Stimulated activated CD8-positive, alpha-beta memory T cell treated with anti-CD3 and anti-CD28 coated beads, Interleukin-4, amount 100 ng/mL, for 1 hour (primary cell): ENCODE measurements at regions not wholly inside any gene's neighbourhood (a gene's known extent, or its start where the extent isn't known, plus 50 kb on each side); places are given as distances from the start of the nearest gene placed in this dataset.

Source experiments
- DNase-seq, 2 donors: peaks; one replicate each; pipeline ENCODE4 v3.0.0-alpha.2; 2020; ENCODE audit warnings: low read depth in 2 of 2, low spot score in 1 of 2

DNA sequence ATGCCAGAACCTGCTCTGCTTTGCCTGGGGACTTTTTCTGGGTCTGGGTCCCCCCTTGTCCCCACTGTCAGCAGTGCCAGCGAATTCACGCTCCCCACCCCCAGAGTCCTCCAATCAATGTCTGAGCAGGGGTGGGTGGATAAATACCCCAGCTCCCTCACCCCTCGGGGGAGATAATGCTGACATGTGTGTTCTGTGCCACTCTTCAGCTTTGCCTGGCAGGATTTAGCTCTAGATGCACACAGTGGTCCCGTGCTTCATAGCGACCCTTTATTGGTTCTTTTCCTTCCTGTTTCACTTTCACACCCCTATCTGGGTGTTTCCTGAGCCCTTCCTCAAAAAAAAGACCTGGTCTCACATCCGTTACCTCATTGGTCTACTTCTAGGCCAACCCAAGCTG, 277.0 kb downstream of the NPIPA8 start:
- no peak for DNase-seq

DNA sequence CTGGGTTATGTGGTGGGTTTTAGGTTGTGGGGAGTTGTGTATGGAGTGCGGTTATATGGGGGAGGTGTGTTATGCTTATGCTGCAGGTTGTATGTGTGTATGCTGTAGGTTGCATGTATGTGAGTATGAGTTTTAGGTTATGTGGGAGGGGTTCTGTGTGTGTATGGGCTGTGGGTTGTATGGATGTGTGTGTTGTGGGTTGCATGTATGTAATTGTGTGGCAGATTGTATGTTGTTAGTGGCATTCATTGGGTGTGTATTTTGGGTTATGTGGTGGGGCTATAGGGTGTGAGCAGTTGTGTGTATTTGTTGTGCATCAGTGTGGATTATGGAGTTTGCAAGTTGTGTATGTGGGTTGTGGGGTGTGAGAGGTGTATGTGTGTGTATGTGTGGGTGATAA, 277.4 kb downstream of the NPIPA8 start:
- DNase-seq = no peak

DNA sequence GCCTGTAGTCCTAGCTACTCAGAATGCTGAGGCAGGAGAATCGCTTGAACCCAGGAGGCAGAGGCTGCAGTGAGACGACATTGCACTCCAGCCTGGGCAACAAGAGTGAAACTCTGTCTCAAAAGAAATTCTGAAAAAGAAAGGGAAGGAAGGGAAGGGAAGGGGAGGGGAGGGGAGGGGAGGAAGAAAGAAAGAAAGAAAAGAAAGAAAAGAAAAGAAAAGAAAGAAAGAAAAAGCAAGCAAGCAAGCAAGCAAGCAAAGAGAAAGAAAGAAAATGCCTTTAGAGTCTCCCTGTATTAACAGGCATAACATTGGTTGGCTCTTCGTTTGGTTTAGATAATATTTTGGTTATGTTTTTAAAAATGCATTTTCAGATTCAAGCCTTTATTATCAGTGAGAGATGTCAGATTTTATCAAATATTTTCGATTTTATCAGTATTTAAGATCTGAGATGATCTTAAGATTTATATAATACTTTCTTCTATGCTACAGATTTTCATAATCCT, 281.1 kb downstream of the NPIPA8 start:
- DNase-seq = no peak

DNA sequence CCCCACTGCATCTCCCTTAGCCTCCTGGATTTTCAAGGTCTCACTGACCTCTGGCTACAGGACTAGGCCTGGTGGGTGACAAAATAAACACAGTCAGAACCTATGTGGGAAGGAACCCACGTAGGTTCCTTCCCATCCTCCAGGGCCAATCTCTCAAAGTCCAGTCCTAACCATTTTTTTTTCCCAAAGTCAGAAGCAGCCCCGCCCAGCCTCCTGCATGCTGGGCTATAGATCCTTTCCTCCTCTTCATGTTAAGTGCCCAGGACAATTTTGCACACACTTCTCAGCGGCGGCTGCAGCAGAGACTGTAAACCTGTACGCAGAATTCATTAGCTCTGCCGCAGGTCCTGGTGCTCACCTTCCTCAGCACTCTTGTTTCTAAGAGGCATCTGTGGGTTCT, 285.8 kb downstream of the NPIPA8 start:
- DNase-seq = no peak

DNA sequence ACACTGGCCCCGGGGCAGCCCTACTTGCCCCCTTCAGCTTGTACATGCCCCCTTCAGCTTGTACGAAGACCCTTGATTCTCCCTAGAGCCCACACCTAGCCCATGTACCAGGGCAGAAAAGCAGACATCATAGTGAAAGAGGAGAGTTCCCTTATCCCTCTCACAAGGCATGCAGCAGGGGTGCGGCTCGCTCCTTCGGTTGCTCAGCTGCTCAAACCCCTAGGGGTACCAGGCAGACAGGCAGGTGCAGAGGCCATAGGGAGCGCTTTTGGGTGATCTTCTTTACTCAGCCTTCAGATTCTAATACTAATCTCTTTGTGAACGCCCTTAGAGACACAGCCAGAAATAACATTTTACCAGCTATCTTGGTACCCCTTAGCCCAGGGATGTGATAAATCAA, 286.3 kb downstream of the NPIPA8 start:
- no peak for DNase-seq

DNA sequence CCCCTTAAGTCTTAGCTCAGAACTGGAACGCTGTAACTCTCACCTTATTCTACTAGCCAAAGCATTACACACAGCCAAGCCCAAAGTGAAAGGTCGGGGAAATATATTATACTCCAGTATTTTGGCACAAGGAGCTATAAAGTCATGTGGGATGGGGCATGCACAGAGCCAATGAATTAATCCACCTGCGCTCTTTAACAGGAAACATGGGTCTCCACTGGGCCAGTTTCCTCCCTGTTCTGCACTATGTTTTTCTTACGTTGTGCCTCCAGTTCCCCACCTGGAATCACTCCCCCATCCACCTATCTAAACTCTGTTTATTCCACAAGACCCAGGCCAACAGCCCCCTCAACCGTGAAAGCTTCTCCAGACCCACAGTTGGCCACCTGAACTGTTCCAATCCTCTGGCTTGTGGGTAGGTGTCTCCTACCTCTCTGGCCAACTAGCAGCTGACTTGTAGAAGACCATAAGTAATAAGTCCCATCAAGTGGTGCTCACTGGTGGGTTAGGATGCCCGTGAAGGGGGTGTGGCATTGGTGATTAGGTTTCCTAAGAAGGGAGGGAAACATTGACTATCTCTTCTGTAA, 286.9 kb downstream of the NPIPA8 start:
- no peak for DNase-seq

DNA sequence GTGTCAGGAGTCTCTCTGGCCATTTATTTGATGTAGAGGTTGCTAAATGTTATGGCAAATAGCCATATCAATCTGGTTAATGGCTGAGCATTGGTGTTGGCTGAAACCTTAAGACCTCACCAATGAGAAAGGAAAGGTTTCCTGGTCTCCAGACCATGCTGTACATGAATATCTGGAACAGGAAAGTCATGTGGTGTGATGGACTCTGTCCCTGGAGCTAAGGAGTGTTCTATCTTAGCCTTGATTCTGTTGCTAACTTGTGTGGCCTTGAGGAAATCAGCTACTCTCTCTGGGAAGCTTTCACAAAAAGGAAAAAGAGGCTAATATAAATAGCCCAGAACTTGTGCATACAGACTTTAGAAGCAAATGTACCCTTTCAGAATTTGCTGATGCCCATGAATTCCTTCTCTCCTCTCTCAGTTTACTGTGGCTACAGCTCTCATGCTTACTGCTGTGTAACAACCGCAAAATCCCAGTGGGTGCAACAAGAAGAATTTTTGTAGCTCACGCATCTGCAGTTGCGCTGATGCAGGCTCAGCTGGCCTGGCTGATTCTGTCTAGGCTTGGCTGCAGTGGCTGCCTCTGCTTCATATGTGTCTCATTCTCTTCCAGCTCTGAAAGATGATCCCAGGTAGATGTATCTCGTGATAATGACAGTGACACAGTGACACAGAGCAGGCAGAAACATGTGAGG, 287.5 kb downstream of the NPIPA8 start:
- DNase-seq = no peak

DNA sequence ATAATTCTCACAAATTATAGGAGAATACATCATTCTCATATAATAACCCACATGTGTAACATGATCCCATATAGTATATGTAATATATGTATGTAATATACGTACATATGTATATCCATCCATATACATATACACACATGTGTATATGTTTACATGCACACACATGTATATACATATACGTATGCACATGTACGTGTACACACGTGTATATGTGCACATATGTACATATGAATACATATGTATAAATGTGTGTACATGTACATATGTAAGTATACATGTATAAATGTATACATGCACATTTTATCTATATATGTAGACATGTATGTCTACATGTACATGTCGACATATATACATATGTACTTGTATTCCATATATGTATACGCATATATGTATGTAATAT, 288.8 kb downstream of the NPIPA8 start:
- DNase-seq = no peak

DNA sequence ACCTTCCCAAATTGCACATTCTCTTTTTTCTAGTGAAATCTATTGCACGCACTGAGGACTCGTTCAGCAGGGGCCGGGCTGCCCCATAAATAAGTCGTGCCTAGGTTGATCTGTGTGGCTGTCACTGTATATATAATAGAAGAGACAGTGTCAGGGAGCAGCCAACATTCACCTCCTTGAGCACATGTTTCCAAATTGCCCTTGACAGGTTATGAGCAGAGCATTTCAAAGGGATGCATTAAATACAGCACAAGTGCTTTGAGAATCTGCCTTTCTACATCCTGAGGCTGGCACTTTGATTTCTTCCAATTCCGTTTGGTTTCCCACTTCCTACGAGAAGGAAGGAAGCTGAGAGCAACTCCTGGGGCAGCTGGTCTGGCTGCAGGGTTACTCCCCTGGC, 291.2 kb downstream of the NPIPA8 start:
- no peak for DNase-seq

DNA sequence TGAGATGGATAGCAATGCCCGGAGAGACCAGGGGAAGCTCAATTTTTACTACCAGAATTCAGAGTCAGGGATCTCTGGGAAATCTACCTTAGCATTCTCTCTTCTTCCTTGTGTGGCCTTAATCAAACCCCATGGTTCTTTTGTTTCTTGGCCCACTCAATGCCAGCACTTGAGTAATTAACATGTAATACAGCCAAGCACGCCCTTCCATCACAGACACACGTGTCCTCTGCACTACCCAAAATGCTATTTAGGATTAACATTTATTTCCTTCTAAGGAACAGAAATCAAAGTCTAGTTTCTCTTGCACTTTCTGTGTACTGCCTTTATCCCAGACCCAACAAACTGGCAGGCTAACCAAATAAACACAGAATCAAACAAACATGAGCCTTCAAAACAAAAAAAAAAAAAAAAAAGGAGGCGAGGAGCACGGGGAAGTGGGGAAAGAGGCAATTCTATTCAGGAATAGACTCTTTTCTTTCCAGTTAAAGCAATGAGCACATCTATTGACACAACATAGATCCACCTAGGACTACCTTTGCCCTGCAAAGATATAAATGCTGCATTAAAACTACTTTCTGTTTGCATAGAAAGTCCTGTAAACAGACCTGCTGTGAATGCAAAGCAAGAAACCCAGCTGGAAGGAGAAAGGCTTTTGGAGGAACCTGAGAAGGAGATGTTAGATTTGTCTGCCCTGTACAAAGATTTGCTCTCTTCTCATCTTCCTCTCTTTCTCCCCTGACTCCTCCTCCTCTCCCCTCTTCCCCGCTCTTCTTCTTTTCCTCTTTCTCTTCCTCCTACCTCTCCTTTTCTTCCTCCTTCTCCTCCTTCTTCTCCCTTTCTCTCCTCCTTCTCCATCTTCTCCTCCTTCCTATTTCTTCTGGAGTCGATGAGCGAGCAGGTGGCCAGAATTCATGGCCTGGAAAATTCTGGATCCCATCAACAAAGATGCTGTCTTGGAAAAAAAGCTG, 294.4 kb downstream of the NPIPA8 start:
- no peak for DNase-seq

DNA sequence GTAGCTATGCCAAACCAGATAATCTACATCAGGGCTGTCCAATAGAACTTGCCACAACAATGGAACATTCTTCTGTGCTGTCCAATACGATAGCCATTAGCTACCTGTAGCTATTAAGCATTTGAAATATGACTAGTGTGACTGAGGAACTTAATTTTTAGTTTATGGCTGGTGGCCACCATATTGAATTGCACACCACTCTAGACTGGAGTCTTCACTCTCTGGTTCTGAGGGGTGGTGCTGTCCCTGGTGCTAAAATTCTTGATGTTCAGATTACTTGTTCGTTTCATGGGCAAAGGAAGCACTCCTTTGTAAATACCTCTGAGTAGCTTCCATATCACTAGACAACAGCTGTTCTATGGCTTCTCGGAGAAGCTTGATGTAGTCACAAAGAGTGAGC, 296.6 kb downstream of the NPIPA8 start:
- DNase-seq = no peak

DNA sequence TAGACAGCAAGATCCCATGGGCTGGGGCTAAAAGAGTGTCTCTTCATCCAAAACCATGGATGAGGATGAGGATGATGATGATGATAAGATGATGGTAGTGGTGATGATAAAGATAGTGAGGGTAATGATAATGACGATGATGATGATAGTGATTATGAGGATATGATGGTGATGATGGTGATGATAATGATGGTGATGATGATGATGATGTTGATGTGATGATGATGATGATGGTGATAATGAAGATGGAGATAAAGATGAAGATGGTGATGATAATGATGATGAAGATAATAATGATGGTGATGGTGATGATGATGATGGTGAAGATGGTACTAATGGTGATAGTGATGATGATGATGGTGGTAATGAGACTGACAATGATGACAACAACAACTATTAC, 299.5 kb downstream of the NPIPA8 start:
- no peak for DNase-seq

DNA sequence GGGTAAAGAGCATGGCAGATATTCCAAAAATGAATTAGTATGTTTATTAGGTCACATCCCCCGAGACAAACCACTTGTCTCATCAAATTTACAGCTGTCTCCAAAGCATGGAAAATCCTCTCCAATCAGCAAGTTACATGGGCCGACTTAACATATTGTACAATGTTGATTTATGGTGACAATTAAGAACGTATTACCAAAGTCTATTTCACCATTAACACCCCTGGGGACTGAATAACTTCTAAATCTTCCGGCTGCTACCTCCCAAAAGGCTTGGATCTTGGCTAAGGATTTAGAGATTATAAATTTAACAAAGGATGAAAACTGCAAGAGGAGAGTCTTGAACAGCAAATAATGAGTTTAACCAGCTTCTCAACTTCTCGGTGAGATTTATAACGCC, 311.9 kb downstream of the NPIPA8 start:
- DNase-seq = no peak

DNA sequence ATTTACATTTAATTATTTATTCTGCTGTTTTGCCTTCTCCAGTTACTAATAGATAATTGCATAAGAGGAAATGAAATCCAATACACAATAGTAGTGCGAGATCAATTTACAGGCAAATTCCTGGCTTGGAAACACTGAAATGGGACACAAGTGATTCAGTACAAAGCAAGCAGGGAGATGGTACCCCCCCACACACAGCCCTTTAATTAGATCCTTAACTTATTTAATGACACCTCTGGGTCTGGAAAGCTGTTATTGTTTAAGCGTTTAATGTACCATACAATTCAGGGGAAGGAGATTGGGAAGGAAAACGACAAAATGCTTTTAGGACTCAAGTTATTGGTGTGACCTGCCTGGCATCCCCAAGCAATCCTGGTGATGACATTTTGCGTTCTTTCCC, 318.2 kb downstream of the NPIPA8 start:
- DNase-seq = no peak

DNA sequence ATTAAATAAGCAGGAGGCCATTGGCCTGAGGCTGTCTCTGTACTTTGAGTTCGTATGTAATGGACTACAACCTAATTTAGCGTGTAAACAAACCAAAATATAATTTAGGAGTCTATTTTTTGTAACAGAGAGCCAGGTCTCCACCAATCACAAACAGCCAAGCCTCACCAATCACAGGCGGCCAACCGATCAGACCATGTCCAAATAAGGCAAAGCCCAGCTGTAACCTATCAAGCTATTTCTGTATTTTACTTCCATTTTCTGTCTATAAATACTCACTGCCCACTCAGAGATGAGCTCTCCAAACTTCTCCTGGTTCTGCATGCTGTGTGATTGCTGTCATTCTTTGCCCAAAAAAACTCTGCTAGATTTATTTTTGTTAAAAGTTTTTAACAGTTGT, 322.7 kb downstream of the NPIPA8 start:
- DNase-seq = no peak

DNA sequence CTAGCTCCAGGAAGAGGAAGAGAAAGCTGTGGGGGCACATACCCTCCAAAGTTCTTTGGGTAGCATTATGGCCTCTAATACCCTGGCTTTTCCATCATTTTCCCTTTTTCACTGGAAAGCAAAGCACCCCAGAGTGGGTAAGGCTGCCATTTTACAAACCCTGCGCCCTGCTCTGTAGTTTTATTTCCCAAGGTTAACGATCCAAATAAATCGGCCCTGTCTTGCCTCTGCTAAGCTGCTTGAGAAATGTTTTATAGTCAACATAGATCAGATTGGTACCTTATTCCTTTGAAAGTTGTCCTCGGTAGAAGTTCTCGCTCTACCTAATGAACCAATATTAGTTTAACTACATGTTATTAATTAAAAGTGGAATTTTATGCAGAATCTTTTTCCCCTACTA, 328.2 kb downstream of the NPIPA8 start:
- DNase-seq = no peak

DNA sequence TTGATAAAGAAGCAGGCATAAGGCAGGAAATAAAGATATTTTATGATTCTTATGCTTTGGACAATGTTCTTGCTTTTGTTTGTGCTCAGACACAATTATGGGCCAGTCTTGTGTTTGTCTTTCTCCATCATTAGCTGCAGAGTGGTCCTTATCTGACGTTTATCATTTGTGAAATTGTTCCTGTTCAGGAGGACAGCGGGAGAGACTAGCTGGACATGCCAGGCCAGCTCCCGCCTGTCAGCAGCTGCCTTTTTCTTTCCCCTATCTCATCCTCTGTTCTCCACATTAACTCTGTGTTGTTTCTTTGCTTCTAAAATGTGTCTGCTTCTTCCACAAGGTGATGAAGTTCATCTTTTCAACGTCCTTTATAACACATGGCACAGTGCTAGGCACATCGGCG, 333.5 kb downstream of the NPIPA8 start:
- no peak for DNase-seq

DNA sequence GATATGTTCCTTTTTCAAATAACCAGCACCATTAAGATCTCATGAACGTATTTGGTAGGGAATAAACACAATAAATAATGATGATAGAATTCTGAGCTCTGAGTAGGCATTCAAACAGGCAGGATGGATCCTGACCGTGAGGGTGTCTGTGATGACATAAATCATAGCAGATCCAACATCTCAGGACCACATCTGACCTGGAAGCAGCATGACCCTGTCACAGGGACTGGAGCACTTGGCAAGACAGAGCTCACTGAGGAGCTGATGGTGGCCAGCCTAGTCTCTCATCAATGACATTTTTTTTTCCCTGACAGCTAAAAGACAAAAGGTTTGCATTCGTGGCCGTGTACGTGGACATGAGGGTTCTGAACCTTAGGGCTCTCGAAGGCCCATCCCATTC, 337.5 kb downstream of the NPIPA8 start:
- DNase-seq = no peak

DNA sequence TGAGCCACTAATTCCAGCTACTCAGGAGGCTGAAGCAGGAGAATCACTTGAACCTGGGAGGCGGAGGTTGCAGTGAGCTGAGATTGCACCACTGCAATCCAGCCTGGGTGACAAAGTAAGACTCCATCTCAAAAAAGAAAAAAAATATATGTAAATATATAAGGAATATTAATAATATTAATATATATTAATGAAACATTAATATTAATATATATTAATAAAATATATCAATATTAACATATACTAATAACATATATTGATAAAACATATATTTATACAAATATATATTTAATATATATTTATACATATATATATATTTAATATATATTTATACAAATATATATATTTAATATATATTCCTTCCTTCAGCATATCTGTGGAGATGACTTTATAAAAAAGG, 338.0 kb downstream of the NPIPA8 start:
- DNase-seq = no peak

DNA sequence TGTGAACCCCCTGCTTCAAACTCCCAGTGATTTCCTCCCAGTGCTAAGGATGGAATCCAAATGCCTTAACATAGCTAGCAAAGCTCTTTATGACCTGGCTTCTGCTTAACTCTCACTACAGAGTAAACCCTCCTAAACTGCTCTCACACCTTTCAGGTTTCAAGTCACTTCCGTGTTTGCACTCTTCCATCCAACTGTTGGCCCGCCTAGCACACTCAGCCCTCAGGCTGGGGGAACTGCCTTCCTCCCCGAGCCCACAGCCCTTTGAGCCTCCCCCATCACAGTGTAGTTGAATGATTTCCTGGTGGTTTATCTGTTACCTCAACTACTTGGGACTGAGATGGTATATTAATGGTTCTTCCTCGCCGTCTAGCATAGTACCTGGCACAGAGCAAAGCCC, 342.5 kb downstream of the NPIPA8 start:
- no peak for DNase-seq

DNA sequence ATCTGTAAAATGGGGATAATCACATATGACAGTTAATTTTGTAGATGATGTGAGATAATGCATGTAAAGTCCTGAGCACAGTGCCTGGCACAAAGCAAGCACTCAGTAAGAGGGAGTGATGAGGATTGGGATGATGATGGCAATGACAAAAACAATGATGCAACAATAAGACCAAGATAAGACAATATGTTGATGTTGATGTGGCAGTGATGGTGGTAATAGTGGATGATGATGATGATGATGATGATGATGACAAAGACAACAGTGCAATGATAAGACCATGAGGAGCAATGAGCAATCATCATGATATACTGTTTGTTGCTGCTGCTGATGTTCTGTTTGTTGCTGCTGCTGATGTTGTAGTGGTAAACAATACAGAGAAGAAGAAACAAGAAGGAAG, 344.1 kb downstream of the NPIPA8 start:
- no peak for DNase-seq

DNA sequence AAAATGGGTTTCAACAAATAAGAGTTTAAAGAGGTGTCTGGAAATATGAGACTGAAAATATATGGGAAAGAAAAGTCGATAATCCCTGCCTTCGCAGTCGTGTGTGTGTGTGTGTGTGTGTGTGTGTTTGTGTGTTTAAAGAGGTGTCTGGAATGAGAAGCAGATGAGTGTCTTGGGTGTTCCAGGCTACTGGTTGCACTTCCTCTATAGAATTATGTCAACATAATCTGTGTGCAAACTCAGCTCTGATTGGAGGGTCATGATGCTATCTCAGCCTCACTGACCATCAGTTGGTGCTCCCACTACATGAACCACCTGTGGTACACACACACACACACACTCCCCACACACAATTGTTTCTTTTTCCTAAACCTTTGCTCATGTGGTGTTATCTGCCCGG, 347.3 kb downstream of the NPIPA8 start:
- DNase-seq = no peak
